AG20443 (cell line): ENCODE measurements at regions not wholly inside any gene's neighbourhood (a gene's known extent, or its start where the extent isn't known, plus 50 kb on each side); places are given as distances from the start of the nearest gene placed in this dataset.
"Not testable (repeated sequence)": the region's sequence is repeated elsewhere in the genome, so short reads cannot be mapped to it uniquely, and the experiment has no call there.

Experiments
- DNase-seq: peaks from one replicate; pipeline ENCODE4 v3.0.0; 2012; ENCODE audit warnings: low spot score, mixed read lengths

DNA sequence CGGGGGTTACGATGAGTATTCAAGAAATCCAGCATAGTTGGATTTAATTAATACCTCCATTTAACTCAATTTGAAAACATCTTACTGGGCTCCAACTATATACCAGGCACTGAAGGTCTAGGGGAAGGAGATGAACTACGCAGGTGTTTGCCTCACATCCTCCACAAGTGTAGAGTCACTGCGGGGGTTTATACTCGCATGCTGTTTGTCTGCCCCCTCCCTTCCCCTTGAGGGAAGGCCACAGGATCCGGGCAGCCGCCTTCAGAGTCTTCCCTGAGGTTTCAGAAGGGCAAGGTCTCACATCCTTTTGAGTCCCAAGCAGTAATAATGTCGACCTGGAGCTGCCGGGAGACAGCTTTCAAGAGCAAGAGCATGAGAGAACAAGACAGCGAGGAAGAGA, 142.4 kb upstream of the GALNT2 start:
- DNase-seq, result no peak

DNA sequence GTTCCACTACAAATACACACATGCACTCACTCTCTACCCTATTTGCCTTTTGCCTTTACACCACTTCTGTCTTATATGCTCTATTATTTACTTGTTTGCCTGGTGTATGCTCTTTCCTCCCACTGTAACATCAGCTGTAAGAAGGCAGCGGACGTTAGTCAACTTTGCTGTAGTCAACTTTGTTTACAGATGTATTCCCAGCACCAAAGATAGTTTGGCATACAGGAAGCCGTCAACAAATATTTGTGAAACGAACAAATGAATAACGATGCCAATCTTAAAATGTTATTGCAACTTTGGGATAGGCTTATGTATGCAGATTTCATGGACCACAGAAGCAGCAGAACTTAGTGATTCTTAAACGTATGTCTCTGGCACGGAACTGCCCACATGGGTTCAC, 138.3 kb upstream of the GALNT2 start:
- DNase-seq, result no peak

DNA sequence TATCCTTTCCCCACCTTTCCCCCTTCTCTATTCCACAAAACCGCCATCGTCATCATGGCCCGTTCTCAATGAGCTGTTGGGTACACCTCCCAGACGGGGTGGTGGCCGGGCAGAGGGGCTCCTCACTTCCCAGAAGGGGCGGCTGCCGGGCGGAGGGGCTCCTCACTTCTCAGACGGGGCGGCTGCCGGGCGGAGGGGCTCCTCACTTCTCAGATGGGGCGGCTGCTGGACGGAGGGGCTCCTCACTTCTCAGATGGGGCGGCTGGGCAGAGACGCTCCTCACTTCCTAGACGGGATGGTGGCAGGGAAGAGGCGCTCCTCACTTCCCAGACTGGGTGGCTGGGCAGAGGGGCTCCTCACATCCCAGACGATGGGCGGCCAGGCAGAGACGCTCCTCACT, 135.3 kb upstream of the GALNT2 start:
- not testable (repeated sequence) for DNase-seq

DNA sequence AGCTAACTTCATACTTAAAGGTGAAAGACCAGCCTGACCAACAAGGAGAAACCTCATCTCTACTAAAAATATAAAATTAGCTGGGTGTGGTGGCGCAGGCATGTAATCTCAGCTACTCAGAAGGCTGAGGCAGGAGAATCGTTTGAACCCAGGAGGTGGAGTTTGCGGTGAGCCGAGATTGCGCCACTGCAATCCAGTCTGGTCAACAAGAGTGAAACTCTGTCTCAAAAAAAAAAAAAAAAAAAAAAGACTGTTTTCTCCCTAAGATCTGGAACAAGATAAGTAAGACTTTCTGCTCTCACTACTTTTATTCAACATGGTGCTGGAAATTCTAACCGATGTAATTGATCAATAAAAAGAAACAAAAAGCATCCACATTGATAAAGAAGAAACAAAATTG, 131.9 kb upstream of the GALNT2 start:
- not testable (repeated sequence) for DNase-seq

GRCh38 chr1:229938551-229938950, 128.5 kb upstream of the GALNT2 start:
- DNase-seq, result no peak

- DNase-seq, result no peak
Observed at GRCh38 chr1:229940684-229941083, 126.4 kb upstream of the GALNT2 start.

DNA sequence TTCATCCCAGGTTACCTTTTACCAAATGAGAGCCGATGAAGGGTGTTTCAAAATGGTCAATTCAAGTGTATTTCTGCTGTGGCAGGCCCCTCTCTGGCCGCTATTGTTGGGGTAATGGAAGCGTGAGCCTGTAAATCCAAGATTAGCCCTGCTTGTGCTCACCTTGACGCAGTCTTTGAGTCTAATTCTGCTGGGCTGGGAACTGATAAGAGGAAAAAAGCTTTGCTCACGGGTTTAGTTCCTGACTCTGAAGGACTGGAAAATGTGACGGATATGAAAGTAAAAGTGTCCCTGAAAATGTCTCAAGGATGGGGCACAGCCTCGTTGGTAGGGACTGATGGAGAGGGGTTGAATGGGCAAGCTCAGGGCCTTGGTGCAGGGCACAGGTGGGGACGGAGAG, 125.9 kb upstream of the GALNT2 start:
- DNase-seq, result no peak

GRCh38 chr1:229941831-229942230, 125.2 kb upstream of the GALNT2 start:
- DNase-seq, result no peak

DNA sequence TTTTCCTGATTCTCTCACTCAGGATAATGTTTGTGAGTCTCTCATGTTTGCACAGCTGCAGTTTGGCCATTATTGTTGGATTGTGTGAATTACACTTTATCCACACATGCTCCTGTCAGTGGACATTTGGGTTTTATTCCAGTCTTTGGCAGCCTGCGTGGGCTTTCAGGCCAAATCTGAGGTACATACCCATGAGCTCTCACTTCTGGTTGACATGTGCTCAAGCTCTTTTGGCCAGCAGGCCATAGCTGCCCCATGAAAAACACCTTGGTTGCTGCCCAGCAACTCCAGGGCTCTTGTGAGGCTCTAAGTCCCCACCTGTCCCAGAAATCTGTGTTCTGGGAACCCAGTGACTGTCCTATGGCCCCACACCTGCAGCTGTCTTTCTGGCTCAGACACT, 124.5 kb upstream of the GALNT2 start:
- no peak for DNase-seq

DNA sequence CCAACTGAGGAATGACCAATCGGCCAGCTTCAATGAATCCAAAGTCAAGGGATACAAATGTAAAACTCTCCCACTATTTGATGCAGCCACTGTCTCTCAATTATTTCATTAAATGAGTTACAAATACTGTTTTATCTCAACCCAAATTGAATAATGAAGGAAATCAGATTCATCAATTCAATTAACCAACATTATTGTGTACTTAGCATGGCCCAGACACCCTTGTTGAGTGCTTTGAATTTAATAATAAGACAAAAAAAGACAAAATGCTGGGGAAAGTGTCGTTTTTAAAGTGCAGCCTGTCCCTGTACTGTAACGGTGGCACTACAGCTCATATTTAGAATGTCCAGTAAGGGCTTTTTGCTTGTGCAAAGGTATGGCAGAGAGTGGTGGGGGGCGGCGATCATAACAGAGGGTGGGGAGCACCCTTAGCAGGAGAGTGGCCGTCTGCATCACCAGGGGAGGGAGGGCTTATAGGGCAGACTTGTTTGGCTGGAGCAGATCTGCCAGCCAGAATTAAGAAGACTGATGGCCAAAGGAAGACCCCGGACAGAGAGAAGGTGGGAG, 123.8 kb upstream of the GALNT2 start:
- no peak for DNase-seq

- no peak for DNase-seq
Observed at GRCh38 chr1:229943988-229944743, 122.9 kb upstream of the GALNT2 start.

DNA sequence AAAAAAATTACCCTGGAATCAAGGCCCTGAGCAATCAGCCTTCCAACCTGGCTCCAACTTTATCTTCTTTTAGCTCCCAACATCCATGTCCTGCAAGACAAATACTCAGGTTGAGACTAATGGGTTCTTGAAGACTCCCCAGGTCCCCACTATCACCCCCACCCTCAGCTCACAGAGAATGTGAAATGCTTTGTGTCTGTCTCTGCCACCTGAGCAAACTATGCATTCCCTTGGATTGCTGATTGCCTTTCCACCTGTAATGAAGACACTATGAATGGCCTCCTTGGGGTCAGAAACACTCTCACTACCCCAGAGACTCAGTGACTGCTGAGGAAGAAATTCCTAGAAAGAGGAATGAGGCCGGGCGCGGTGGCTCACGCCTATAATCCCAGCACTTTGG, 121.2 kb upstream of the GALNT2 start:
- no peak for DNase-seq

DNA sequence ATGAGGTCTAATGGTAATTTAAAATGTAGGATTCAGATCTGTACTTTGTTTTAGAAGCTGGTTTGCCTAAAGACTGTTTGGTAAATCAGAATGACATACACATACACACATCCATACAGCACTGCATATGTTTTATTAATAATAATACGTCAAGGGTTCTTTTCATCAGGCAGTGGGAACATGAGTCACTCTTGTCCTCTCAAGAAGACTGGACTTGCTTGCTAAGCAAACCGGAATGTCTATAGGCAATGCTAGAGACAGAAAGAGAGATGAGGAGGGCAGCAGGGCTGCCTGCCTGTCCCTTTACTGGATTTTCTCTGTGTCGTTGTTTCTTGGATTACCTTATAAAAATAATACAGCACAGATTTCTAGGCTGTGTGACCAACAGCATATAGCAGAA, 119.1 kb upstream of the GALNT2 start:
- DNase-seq, result no peak

DNA sequence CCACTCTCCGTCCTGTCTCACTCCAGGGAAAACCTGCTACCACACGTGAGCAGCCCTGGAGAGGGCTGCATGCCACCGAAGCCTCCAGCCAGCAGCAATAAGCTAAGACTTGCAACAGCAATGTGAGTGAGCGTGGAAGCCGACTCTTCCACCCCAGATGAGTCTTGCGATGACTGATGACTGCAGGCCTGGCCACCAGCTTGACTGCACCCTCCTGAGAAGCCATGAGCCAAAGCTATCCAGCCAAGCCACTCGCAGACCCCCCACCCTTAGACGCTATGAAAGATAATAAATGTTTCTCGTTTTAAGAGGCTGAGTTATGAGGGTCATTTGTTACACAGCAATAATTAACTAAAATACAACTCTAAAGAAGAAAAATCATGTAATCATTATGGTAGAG, 118.6 kb upstream of the GALNT2 start:
- no peak for DNase-seq

- no peak for DNase-seq
Observed at GRCh38 chr1:229949500-229949899, 117.5 kb upstream of the GALNT2 start.

DNA sequence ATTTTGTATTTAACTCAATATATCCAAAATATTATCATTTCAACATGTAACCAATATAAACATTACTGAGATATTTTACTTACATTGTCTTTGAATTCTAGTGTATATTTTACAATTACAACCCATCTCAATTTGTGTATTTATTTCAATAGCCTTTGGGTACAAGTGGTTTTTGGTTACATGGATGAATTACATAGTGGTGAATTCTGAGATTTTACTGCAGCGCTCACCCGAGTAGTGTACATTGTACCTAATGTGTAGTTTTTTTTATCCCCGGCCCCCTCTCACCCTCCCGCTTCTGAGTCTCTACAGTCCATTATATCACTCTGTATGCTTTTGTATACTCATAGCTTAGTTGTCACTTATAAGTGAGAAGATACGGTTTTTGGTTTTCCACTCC, 117.0 kb upstream of the GALNT2 start:
- DNase-seq, result no peak

DNA sequence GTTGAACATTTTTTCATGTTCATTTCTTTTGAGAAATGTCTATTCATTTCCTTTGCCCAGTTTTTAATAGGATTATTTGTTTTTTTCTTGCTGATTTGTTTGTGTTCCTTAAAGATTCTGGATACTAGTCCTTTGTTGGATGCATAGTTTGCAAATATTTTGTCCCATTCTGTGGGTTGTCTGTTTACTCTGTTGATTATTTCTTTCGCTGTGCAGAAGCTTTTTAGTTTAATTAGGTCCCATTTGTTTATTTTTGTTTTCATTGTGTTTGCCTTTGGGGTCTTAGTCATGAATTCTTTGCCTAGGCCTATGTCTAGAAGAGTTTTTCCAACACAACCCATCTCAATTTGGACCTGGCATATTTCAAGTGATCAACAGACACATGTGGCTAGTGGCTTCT, 116.1 kb upstream of the GALNT2 start:
- DNase-seq, result no peak

GRCh38 chr1:229951856-229952534, 115.0 kb upstream of the GALNT2 start:
- no peak for DNase-seq

DNA sequence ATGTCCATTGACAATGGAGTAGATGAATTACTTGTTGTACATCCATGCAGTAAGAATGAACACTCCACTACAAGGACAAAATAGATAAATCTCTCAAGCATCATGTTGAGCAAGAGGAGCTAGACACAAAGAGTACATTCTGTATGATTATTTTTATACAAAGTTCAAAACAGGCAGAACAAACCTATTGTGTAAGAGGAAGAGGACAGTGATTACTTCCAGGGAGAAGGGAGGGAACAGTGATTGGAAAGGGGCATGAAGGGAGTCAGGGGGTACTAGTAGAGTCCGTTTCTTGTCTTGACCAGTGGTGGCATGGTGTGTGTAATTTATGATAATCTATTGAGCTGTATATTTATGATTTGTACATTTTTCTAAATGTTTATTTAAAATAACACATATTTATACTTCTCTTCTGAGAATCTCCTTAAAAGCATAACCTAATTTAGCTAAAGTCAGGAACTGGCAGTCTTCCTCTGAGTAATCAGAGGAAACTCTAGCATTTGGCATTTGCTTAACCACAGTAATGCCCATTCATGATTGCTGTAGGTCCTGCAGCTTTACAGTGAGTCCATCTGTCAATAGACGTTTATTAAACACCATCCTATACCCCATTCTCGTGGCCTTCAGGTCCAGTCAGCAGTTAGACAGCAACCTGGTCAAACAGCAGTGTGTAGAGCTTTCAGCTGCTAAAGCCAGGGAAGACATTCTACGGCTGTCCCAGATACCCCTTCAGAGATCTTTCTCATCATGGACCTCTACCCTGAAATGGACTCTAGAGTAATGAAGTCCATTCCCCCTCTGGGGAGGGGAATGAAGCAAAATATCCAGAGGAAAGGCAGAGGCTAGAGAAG, 114.1 kb upstream of the GALNT2 start:
- no peak for DNase-seq

DNA sequence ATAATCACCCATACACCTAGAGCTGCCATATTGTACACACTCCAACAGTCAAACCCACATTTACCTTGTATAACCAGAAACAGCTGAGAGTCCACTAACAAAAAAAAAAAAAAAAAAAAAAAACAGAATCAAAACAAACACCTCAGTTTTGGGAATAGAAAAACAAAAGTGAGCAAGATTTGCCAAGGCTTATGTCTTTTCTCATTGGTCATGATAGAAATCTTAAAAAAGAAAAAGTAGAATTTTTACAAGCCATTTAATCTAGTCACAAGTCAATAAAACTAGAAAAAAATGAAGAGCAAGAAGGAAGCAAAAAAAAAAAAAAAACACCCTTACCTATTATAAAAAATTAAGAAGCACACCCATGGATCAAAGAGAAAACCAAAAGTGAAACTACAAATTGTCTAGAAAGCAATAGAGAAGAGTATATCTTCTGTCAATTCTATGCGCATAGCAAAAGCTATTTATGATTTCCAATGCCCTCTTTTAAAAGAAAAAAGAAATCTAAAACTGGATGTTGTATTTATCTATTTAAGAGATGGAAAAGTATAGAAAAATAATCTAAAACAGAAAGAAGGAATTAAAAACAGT, 113.2 kb upstream of the GALNT2 start:
- no peak for DNase-seq

DNA sequence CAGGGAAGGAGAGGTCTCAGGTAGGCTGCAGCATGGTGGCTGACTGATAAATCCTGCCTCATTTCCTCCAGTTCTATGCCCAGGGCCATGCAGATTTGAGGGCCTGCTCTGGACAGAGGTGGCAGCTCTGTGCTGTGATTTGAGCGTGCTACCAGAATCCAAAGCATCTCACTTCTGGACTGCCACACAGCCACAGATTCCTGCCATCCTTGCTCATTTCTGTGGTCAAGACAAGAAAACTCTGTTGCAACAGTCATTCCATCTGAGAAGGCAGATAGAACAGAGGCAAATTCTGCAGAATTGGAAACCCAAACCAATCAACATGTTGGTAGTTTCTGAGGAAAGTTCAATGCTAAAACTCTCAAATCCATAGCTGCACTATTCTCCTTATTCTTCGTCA, 102.8 kb upstream of the GALNT2 start:
- no peak for DNase-seq

DNA sequence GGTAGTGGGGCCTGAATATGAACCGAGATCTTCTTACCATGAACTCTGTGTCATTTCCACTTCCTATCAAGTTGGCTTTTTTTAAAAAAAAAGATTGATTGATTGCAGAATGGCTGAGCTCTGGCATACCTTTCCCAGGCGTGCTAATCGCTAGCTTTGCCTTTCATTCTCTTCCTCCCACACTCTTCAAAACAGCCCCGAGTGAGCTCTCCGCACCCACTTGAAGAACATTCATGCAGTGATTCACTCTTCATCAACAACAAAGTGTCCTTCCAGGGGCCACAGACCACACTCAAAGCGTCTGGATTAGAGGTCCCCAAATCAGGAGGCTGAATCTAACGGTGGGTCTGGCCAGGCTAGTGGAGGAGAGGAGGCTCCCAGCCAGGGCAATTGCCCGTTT, 96.3 kb upstream of the GALNT2 start:
- no peak for DNase-seq
